ENCODE measurements at regions not wholly inside any gene's neighbourhood (a gene's known extent, or its start where the extent isn't known, plus 50 kb on each side); places are given as distances from the start of the nearest gene placed in this dataset.

GRCh38 chr4:186891859-186892486 lies 168.3 kb upstream of the FAT1 start:
- no peak for DNase-seq

- no peak for DNase-seq
These were observed 174.7 kb upstream of the FAT1 start for GRCh38 chr4:186898367-186898766.

GRCh38 chr4:186900232-186900900 lies 176.7 kb upstream of the FAT1 start:
- DNase-seq, result no peak

- DNase-seq, result no peak
These were observed 177.3 kb upstream of the FAT1 start for GRCh38 chr4:186900984-186901383.

- no peak for DNase-seq
These were observed 178.2 kb upstream of the FAT1 start for GRCh38 chr4:186901850-186902249.

GRCh38 chr4:186902361-186902760 lies 178.7 kb upstream of the FAT1 start:
- DNase-seq, result no peak

GRCh38 chr4:186904101-186904500 lies 180.4 kb upstream of the FAT1 start:
- no peak for DNase-seq

- no peak for DNase-seq
These were observed 183.1 kb upstream of the FAT1 start for GRCh38 chr4:186906722-186907121.

- DNase-seq, result no peak
These were observed 186.7 kb upstream of the FAT1 start for GRCh38 chr4:186910385-186910784.

GRCh38 chr4:186912606-186913005 lies 188.9 kb upstream of the FAT1 start:
- DNase-seq, result no peak

GRCh38 chr4:186915816-186916215 lies 192.2 kb upstream of the FAT1 start:
- DNase-seq, result no peak

- DNase-seq, result no peak
These were observed 193.5 kb upstream of the FAT1 start for GRCh38 chr4:186917136-186917535.

- DNase-seq, result no peak
These were observed 194.8 kb upstream of the FAT1 start for GRCh38 chr4:186918466-186918865.

- no peak for DNase-seq
These were observed 195.7 kb upstream of the FAT1 start for GRCh38 chr4:186919340-186919739.

- peak; percentile 6 for DNase-seq
These were observed 196.8 kb upstream of the FAT1 start for GRCh38 chr4:186920483-186920882.

- DNase-seq, result no peak
These were observed 197.3 kb upstream of the FAT1 start for GRCh38 chr4:186920992-186921391.

GRCh38 chr4:186924723-186925122 lies 201.1 kb upstream of the FAT1 start:
- no peak for DNase-seq

GRCh38 chr4:186927624-186928023 lies 204.0 kb upstream of the FAT1 start:
- no peak for DNase-seq

- no peak for DNase-seq
These were observed 206.4 kb upstream of the FAT1 start for GRCh38 chr4:186930024-186930423.

GRCh38 chr4:186931519-186931918 lies 207.9 kb upstream of the FAT1 start:
- no peak for DNase-seq

GRCh38 chr4:186932196-186932595 lies 208.5 kb upstream of the FAT1 start:
- DNase-seq, result peak; percentile 24

- DNase-seq, result no peak
These were observed 209.1 kb upstream of the FAT1 start for GRCh38 chr4:186932631-186933187.

GRCh38 chr4:186934244-186934643 lies 210.6 kb upstream of the FAT1 start:
- DNase-seq, result no peak

GRCh38 chr4:186934841-186935443 lies 211.3 kb upstream of the FAT1 start:
- DNase-seq, result no peak

Measured in NCI-H1105 (cell line).